HG03354 (cell line): ENCODE measurements at regions not wholly inside any gene's neighbourhood (a gene's known extent, or its start where the extent isn't known, plus 50 kb on each side); places are given as distances from the start of the nearest gene placed in this dataset.

Source experiments
- ATAC-seq: cut with Tn5 transposase; IDR thresholded peaks from one replicate; pipeline ENCODE4 v1.9.1; 2021; ENCODE audit warnings: mild to moderate bottlenecking; ENCODE audit not compliant: unreplicated experiment, poor library complexity, severe bottlenecking

- no peak for ATAC-seq
Observed at GRCh38 chr3:21801631-21802030, 50.6 kb upstream of the ZNF385D start.

GRCh38 chr3:21803604-21804003 lies 52.6 kb upstream of the ZNF385D start:
- ATAC-seq, result no peak

- ATAC-seq, result no peak
Observed at GRCh38 chr3:21804330-21804729, 53.3 kb upstream of the ZNF385D start.

- ATAC-seq, result no peak
Observed at GRCh38 chr3:21806733-21807132, 55.7 kb upstream of the ZNF385D start.

GRCh38 chr3:21825684-21826083 lies 74.7 kb upstream of the ZNF385D start:
- ATAC-seq, result no peak

GRCh38 chr3:21826416-21826815 lies 75.4 kb upstream of the ZNF385D start:
- no peak for ATAC-seq

GRCh38 chr3:21830541-21830940 lies 79.5 kb upstream of the ZNF385D start:
- no peak for ATAC-seq

- no peak for ATAC-seq
Observed at GRCh38 chr3:21835264-21835663, 84.3 kb upstream of the ZNF385D start.

- no peak for ATAC-seq
Observed at GRCh38 chr3:21836227-21836626, 85.2 kb upstream of the ZNF385D start.

GRCh38 chr3:21839176-21839575 lies 88.2 kb upstream of the ZNF385D start:
- no peak for ATAC-seq

- no peak for ATAC-seq
Observed at GRCh38 chr3:21839592-21839991, 88.6 kb upstream of the ZNF385D start.

- no peak for ATAC-seq
Observed at GRCh38 chr3:21847005-21847404, 96.0 kb upstream of the ZNF385D start.

GRCh38 chr3:21859124-21860081 lies 108.4 kb upstream of the ZNF385D start:
- no peak for ATAC-seq

- no peak for ATAC-seq
Observed at GRCh38 chr3:21860082-21860475, 109.1 kb upstream of the ZNF385D start.

- ATAC-seq, result no peak
Observed at GRCh38 chr3:21860657-21861056, 109.6 kb upstream of the ZNF385D start.

GRCh38 chr3:21876782-21877181 lies 125.8 kb upstream of the ZNF385D start:
- ATAC-seq, result no peak

GRCh38 chr3:21877214-21877754 lies 126.3 kb upstream of the ZNF385D start:
- no peak for ATAC-seq

GRCh38 chr3:21879184-21879886 lies 128.3 kb upstream of the ZNF385D start:
- no peak for ATAC-seq

GRCh38 chr3:21888656-21889055 lies 137.6 kb upstream of the ZNF385D start:
- no peak for ATAC-seq

GRCh38 chr3:21889166-21889565 lies 138.2 kb upstream of the ZNF385D start:
- no peak for ATAC-seq

GRCh38 chr3:21892104-21892503 lies 141.1 kb upstream of the ZNF385D start:
- no peak for ATAC-seq
